Pancreas (tissue), 10 donors: ENCODE measurements at regions not wholly inside any gene's neighbourhood (a gene's known extent, or its start where the extent isn't known, plus 50 kb on each side); places are given as distances from the start of the nearest gene placed in this dataset.

Source experiments
- ATAC-seq, 4 donors: fragments of 200-7000 bp; cut with Tn5 transposase; one replicate each; pipeline versions ENCODE4 v1.8.0 to v1.9.1; 2020; ENCODE audit warnings: mild to moderate bottlenecking in 4 of 4, moderate library complexity in 4 of 4
- DNase-seq, 6 donors: peaks; one replicate each; pipeline ENCODE4 v3.0.0-alpha.2; 2020
- FAIRE-seq: peaks from 2 replicates; lab custom pipeline; 2012; peaks lifted over from hg19 to GRCh38; lab: Jason Lieb, UNC
- H3K27ac ChIP-seq, 4 donors: fragments of 200-600 bp; sonication (generic); 1 replicate in 3 of 4; 2 replicates in 1 of 4; pipeline versions ENCODE4 v1.5.0 to v1.8.0; 2020
- H3K27me3 ChIP-seq, 4 donors: fragments of 200-600 bp; one replicate each; pipeline ENCODE4 v1.8.0; 2021
- H3K36me3 ChIP-seq, 3 donors: fragments of 200-600 bp; sonication (generic) in 1 of 3; one replicate each; pipeline versions ENCODE4 v1.5.0 to v1.8.0; 2020 to 2021
- H3K4me1 ChIP-seq, 3 donors: fragments of 200-600 bp; one replicate each; pipeline ENCODE4 v1.8.0; 2021
- H3K4me3 ChIP-seq, 4 donors: fragments of 200-600 bp; sonication (generic) in 2 of 4; one replicate each; pipeline versions ENCODE4 v1.5.0 to v1.8.0; 2020 to 2021
- H3K9me3 ChIP-seq, 4 donors: fragments of 200-600 bp; one replicate each; pipeline ENCODE4 v1.8.0; 2021
- CTCF ChIP-seq, 4 donors: fragments of 200-600 bp; sonication (generic) in 3 of 4; IDR thresholded peaks; one replicate each; pipeline versions ENCODE4 v1.5.0 to v1.8.0; 2021; ENCODE audit warnings: antibody characterized with exemption in 4 of 4
- WGBS, 2 donors: extraction: QIAGEN DNeasy Blood & Tissue Kit; methylation state at CpG; one replicate each; pipeline ENCODE4 v1.1.7; 2013; 5-methylcytosine and 5-hydroxymethylcytosine counted together
- intact Hi-C, 3 donors: fragments of 100-400 bp; cut with DNase I; formaldehyde crosslinking; loops; one replicate each; pipeline versions ENCODE4 v1.11.1 to v1.14.2; 2022
- donor health status: healthy with polysubstance abuse.
- donor health status: DM: no; HTN: no; CAD: no; lungs with moderate emphysema.
- donor health status: DM: no; HTN: no; CAD: no.
- donor health status: control.
- donor health status: control.
- donor health status: Bipolar disorder and iron deficiency.
- donor health status: DM: yes; HTN: yes; CAD: no.
- donor health status: DM: no; HTN: no; CAD: no.
- donor health status: DM: no; HTN: no; CAD: no.
- donor health status: DM: yes; HTN: yes; CAD: no.

GRCh38 chr10:131437556-131438475, 126.3 kb upstream of the TCERG1L start:
- DNase-seq (no peak), ATAC-seq (no peak), FAIRE-seq (no peak)
- Histone ChIP-seq H3K4me1 (no peaks in the 10 kb centered on the region), H3K36me3 (no peaks in the 10 kb centered on the region), H3K4me3 (no peak overlapping the region), H3K9me3 (no peaks in the 10 kb centered on the region), H3K27ac (no peak overlapping the region), H3K27me3 (no peaks in the 10 kb centered on the region)
- 71 to 80% methylated on average over 13 of the region's 13 CpGs for WGBS, 2 donors
- TF ChIP-seq CTCF (IDR thresholded peaks at IDR 0.05) = no peak
- intact Hi-C loops = no loop called here

- FAIRE-seq = no peak
- 60% methylated on average over 4 of the region's 4 CpGs for WGBS, 2 donors
Observed at GRCh38 chr10:131438665-131439064, 127.1 kb upstream of the TCERG1L start.

GRCh38 chr10:131439705-131440104, 128.2 kb upstream of the TCERG1L start:
- Histone ChIP-seq H3K36me3 (no peaks in the 10 kb centered on the region), H3K9me3 (no peaks in the 10 kb centered on the region), H3K4me3 (no peak overlapping the region), H3K27me3 (no peaks in the 10 kb centered on the region), H3K4me1 (no peaks in the 10 kb centered on the region), H3K27ac (no peak overlapping the region)
- DNase-seq = no peak
- intact Hi-C loops = no loop called here
- 65 to 68% methylated on average over 6 of the region's 6 CpGs for WGBS, 2 donors
- no peak for ATAC-seq
- FAIRE-seq = no peak
- TF ChIP-seq CTCF (IDR thresholded peaks at IDR 0.05) = no peak

More at GRCh38 chr10:131438665-131439064, 127.1 kb upstream of the TCERG1L start:
- no peak for DNase-seq
- Histone ChIP-seq H3K9me3 (no peaks in the 10 kb centered on the region), H3K36me3 (no peaks in the 10 kb centered on the region), H3K4me3 (no peak overlapping the region), H3K27me3 (no peaks in the 10 kb centered on the region), H3K27ac (no peak overlapping the region), H3K4me1 (no peaks in the 10 kb centered on the region)
- intact Hi-C loops = no loop called here
- ATAC-seq = no peak
- TF ChIP-seq CTCF (IDR thresholded peaks at IDR 0.05) = no peak

GRCh38 chr10:131440405-131441360, 129.2 kb upstream of the TCERG1L start:
- TF ChIP-seq CTCF (IDR thresholded peaks at IDR 0.05) = no peak
- H3K27ac ChIP-seq = no peak overlapping the region
- FAIRE-seq (no peak), DNase-seq (no peak), ATAC-seq (no peak)
- H3K36me3 ChIP-seq = no peaks in the 10 kb centered on the region
- H3K9me3 ChIP-seq = no peaks in the 10 kb centered on the region
- no peak overlapping the region for H3K4me3 ChIP-seq
- 64 to 69% methylated on average over 33 of the region's 33 CpGs for WGBS, 2 donors
- H3K4me1 ChIP-seq = no peaks in the 10 kb centered on the region
- no peaks in the 10 kb centered on the region for H3K27me3 ChIP-seq
- intact Hi-C loops = no loop called here
